HepG2 (cell line): ENCODE measurements at regions not wholly inside any gene's neighbourhood (a gene's known extent, or its start where the extent isn't known, plus 50 kb on each side); places are given as distances from the start of the nearest gene placed in this dataset.

Source experiments
- ATAC-seq: fragments of 200-7000 bp; cut with Tn5 transposase; 3 replicates; pipeline ENCODE4 v1.9.1; 2020; ENCODE audit warnings: mild to moderate bottlenecking, moderate library complexity
- BruUV-seq: library from RNA; stranded (reverse); fragments of 400-500 nt; replicated peaks from 2 replicates; lab custom pipeline; 2021; lab: Mats Ljungman, UMichigan
- CTCF ChIA-PET: fragments of 300-600 bp; formaldehyde crosslinking; extraction: SDS; loops from one replicate; lab custom pipeline; 2021; ENCODE audit warnings: low total read pairs, inconsistent platforms, low intra/inter-chr PET ratio; lab: Yijun Ruan, JAX
- POLR2A ChIA-PET: fragments of 350-600 bp; sonication (Branson Sonifier 250); formaldehyde crosslinking; loops from one replicate; lab custom pipeline; 2020; ENCODE audit warnings: antibody characterized with exemption, inconsistent platforms; lab: Yijun Ruan, JAX
- DNase-seq: peaks from one replicate; pipeline ENCODE4 v3.0.0-alpha.2; 2015; ENCODE audit warnings: low spot score
- FAIRE-seq: peaks from 3 replicates; lab custom pipeline; 2011; peaks lifted over from hg19 to GRCh38; lab: Jason Lieb, UNC
- H2AFZ ChIP-seq: one replicate; pipeline ENCODE4 v1.6.1; 2011; ENCODE audit warnings: low read length, inconsistent platforms
- H3K27ac ChIP-seq: fragments of 300-600 bp; 3 replicates; pipeline ENCODE4 v1.8.0; 2011; ENCODE audit warnings: mixed run types, mild to moderate bottlenecking, mixed read lengths, low read length, inconsistent platforms; ENCODE audit not compliant: insufficient read depth; ENCODE audit errors: extremely low read length
- H3K27me3 ChIP-seq, 2 experiments: fragments of 200-600 bp in 1 of 2; 2 replicates in 1 of 2; 3 replicates in 1 of 2; pipeline versions ENCODE4 v1.6.0 to v1.8.0; 2011; ENCODE audit warnings: low read length in 2 of 2, mild to moderate bottlenecking in 2 of 2, moderate library complexity in 2 of 2, inconsistent platforms in 1 of 2; ENCODE audit not compliant: insufficient read depth in 2 of 2, control insufficient read depth in 1 of 2
- H3K36me3 ChIP-seq, 2 experiments: fragments of 200-600 bp in 1 of 2; replicated peaks in 1 of 2; 2 replicates in 1 of 2; 3 replicates in 1 of 2; pipeline versions ENCODE4 v1.5.1 to v1.8.0; 2011; ENCODE audit warnings: low read length in 2 of 2, inconsistent platforms in 1 of 2; ENCODE audit not compliant: insufficient read depth in 2 of 2, control insufficient read depth in 1 of 2
- H3K4me1 ChIP-seq: 2 replicates; pipeline ENCODE4 v1.5.1; 2012; ENCODE audit warnings: low read length, inconsistent platforms; ENCODE audit not compliant: insufficient read depth
- H3K4me2 ChIP-seq: 2 replicates; pipeline ENCODE4 v1.6.0; 2011; ENCODE audit warnings: low read depth, low read length, inconsistent platforms
- H3K4me3 ChIP-seq, 3 experiments: fragments of 200-600 bp in 1 of 3; sonication (generic), shearing (Covaris generic) in 1 of 3; replicated peaks in 1 of 3; 2 replicates each; pipeline ENCODE4 v1.5.1; 2011 to 2016; ENCODE audit warnings: low read length in 3 of 3, inconsistent platforms in 2 of 3, low read depth in 2 of 3, mild to moderate bottlenecking in 2 of 3, control low read depth in 1 of 3, mixed read lengths in 1 of 3; ENCODE audit not compliant: insufficient read depth in 1 of 3
- H3K79me2 ChIP-seq: one replicate; pipeline ENCODE4 v1.6.1; 2011; ENCODE audit warnings: low read length, inconsistent platforms; ENCODE audit not compliant: insufficient read depth
- H3K9ac ChIP-seq: 2 replicates; pipeline ENCODE4 v1.6.0; 2011; ENCODE audit warnings: mild to moderate bottlenecking, low read depth, low read length, inconsistent platforms; ENCODE audit not compliant: insufficient read depth
- H3K9me3 ChIP-seq: 2 replicates; pipeline ENCODE4 v1.5.1; 2012; ENCODE audit warnings: mild to moderate bottlenecking, low read length
- H4K20me1 ChIP-seq: 2 replicates; pipeline ENCODE4 v1.6.0; 2011; ENCODE audit warnings: inconsistent platforms, mild to moderate bottlenecking, low read length, moderate library complexity; ENCODE audit not compliant: insufficient read depth
- AGO2 ChIP-seq: fragments of 200-400 bp; formaldehyde crosslinking; optimal IDR thresholded peaks from 2 replicates; pipeline ENCODE3; 2017; ENCODE audit warnings: mild to moderate bottlenecking, low read depth, low read length, moderate library complexity
- CCAR2 ChIP-seq: fragments of 200-400 bp; formaldehyde crosslinking; optimal IDR thresholded peaks from 2 replicates; pipeline ENCODE3; 2018; ENCODE audit warnings: low read depth, mild to moderate bottlenecking, low read length, moderate library complexity
- DZIP1 ChIP-seq: sonication (generic); formaldehyde crosslinking; IDR thresholded peaks from 2 replicates; pipeline ENCODE4 v1.5.0; 2020; ENCODE audit warnings: mild to moderate bottlenecking, missing genetic modification reagents
- HNRNPL ChIP-seq: fragments of 200-400 bp; formaldehyde crosslinking; IDR thresholded peaks from 2 replicates; pipeline ENCODE4 v1.6.1; 2017; ENCODE audit warnings: mild to moderate bottlenecking, low read depth, low read length
- IRX3 ChIP-seq: sonication (generic); formaldehyde crosslinking; IDR thresholded peaks from 2 replicates; pipeline ENCODE4 v1.8.1; 2023; ENCODE audit warnings: mild to moderate bottlenecking, low read depth, missing genetic modification reagents, borderline replicate concordance
- POGZ ChIP-seq: sonication (generic); formaldehyde crosslinking; IDR thresholded peaks from 2 replicates; pipeline ENCODE4 v1.4.0; 2020; ENCODE audit warnings: mild to moderate bottlenecking, missing genetic modification reagents
- PREB ChIP-seq: sonication (generic); formaldehyde crosslinking; IDR thresholded peaks from 2 replicates; pipeline ENCODE4 v1.4.0; 2020; ENCODE audit warnings: missing genetic modification reagents
- SIN3A ChIP-seq: IDR thresholded peaks from 2 replicates; pipeline ENCODE4 v1.6.1; 2011; ENCODE audit warnings: low read depth, mild to moderate bottlenecking, control low read depth, low read length, borderline replicate concordance
- TRIM22 ChIP-seq: fragments of 450-650 bp; IDR thresholded peaks from 2 replicates; pipeline ENCODE4 v1.6.1; 2017
- ZBTB2 ChIP-seq: sonication (generic); formaldehyde crosslinking; IDR thresholded peaks from 2 replicates; pipeline ENCODE4 v1.8.0; 2022; ENCODE audit warnings: low read depth, missing genetic modification reagents
- ZBTB38 ChIP-seq: sonication (generic); formaldehyde crosslinking; IDR thresholded peaks from 2 replicates; pipeline ENCODE4 v1.5.1; 2020; ENCODE audit warnings: mild to moderate bottlenecking, missing genetic modification reagents
- ZFAT ChIP-seq: sonication (generic); formaldehyde crosslinking; conservative IDR thresholded peaks from 2 replicates; pipeline ENCODE4 v1.8.1; 2023; ENCODE audit warnings: missing genetic modification reagents, inconsistent platforms
- ZNF570 ChIP-seq: sonication (generic); formaldehyde crosslinking; IDR thresholded peaks from 2 replicates; pipeline ENCODE4 v1.4.0; 2020; ENCODE audit warnings: mild to moderate bottlenecking, missing genetic modification reagents, borderline replicate concordance
- ZNF607 ChIP-seq: sonication (generic); formaldehyde crosslinking; IDR thresholded peaks from 2 replicates; pipeline ENCODE4 v1.5.1; 2020; ENCODE audit warnings: missing genetic modification reagents, mild to moderate bottlenecking, borderline replicate concordance
- ZNF761 ChIP-seq: sonication (generic); formaldehyde crosslinking; conservative IDR thresholded peaks from 2 replicates; pipeline ENCODE4 v1.4.0; 2020; ENCODE audit warnings: mild to moderate bottlenecking, missing genetic modification reagents
- ZNF800 ChIP-seq: sonication (generic); formaldehyde crosslinking; IDR thresholded peaks from 2 replicates; pipeline ENCODE4 v1.4.0; 2020; ENCODE audit warnings: missing genetic modification reagents
- WGBS: methylation state at CpG from one replicate; pipeline ENCODE4 v1.1.6; 2017; ENCODE audit warnings: low lambda C conversion rate; 5-methylcytosine and 5-hydroxymethylcytosine counted together
- in situ Hi-C: cut with HindIII; loops from 2 replicates; pipeline ENCODE4 v1.10.0; 2017; ENCODE audit warnings: low pct_unique_long_range_greater_than_20kb; ENCODE audit not compliant: extremely low pct_ligation_motif_present
- intact Hi-C: fragments of 100-400 bp; cut with micrococcal nuclease; formaldehyde crosslinking; loops from one replicate; pipeline ENCODE4 v1.10.0; 2022; ENCODE audit not compliant: unreplicated experiment

GRCh38 chr7:86918245-86918644, 141.2 kb downstream of the ELAPOR2 start:
- Histone ChIP-seq H3K27me3 (no peaks in the 10 kb centered on the region), H3K27ac (no peak overlapping the region), H3K79me2 (no peaks in the 10 kb centered on the region), H3K4me2 (no peak overlapping the region), H3K9ac (no peak overlapping the region), H3K9me3 (no peaks in the 10 kb centered on the region), H3K36me3 (no peaks in the 10 kb centered on the region), H3K4me3 (no peak overlapping the region), H4K20me1 (no peaks in the 10 kb centered on the region), H2AFZ (no peak overlapping the region), H3K4me1 (no peaks in the 10 kb centered on the region)
- no TSS peak for BruUV-seq
- intact Hi-C loops, result no loop called here
- WGBS, result 55% methylated on average over 3 of the region's 3 CpGs
- CTCF ChIA-PET, result no interaction called here
- no peak for DNase-seq
- in situ Hi-C loops, result loop anchor here (25.0 kb wide), 1 partner anchor 1031 kb away; no protein-coding TSS in a partner anchor
- POLR2A ChIA-PET, result no interaction called here
- TF ChIP-seq ZBTB38 (CRISPR knock-in tag), result no peak
- no peak for TF ChIP-seq ZNF607 (CRISPR knock-in tag)
- no peak for TF ChIP-seq ZBTB2 (CRISPR knock-in tag)
- no peak for TF ChIP-seq HNRNPL
- TF ChIP-seq POGZ, result no peak
- TF ChIP-seq SIN3A, result no peak
- no peak for TF ChIP-seq ZFAT (CRISPR knock-in tag)
- TF ChIP-seq DZIP1 (CRISPR knock-in tag), result no peak
- TF ChIP-seq ZNF800 (CRISPR knock-in tag), result no peak
- TF ChIP-seq PREB, result no peak
- TF ChIP-seq ZNF761 (CRISPR knock-in tag), result no peak
- no peak for TF ChIP-seq AGO2
- TF ChIP-seq CCAR2, result no peak
- no peak for TF ChIP-seq IRX3 (CRISPR knock-in tag)
- TF ChIP-seq ZNF570 (CRISPR knock-in tag), result no peak
- TF ChIP-seq TRIM22, result no peak
- no peak for FAIRE-seq
- no peak for ATAC-seq
